ENCODE measurements at regions not wholly inside any gene's neighbourhood (a gene's known extent, or its start where the extent isn't known, plus 50 kb on each side); places are given as distances from the start of the nearest gene placed in this dataset.

- TF ChIP-seq CTCF (conservative IDR thresholded peaks at IDR 0.05; ENCODE audit: low read length) (no peak), EZH2phosphoT487 (IDR thresholded peaks at IDR 0.05; ENCODE audit: borderline replicate concordance, low read depth, low read length) (no peak)
These were observed 225.8 kb downstream of the MEF2C start for GRCh38 chr5:88657136-88657535.
